A673 (cell line): ENCODE measurements at regions not wholly inside any gene's neighbourhood (a gene's known extent, or its start where the extent isn't known, plus 50 kb on each side); places are given as distances from the start of the nearest gene placed in this dataset.
A peak's percentile ranks its signal among the peaks of the same experiment; 100 is the strongest.

Source experiments
- BruUV-seq: library from RNA; stranded (reverse); fragments of 400-500 nt; replicated peaks from 2 replicates; lab custom pipeline; 2021; lab: Mats Ljungman, UMichigan
- CTCF ChIA-PET: fragments of 300-600 bp; sonication (Branson Sonifier 250); formaldehyde crosslinking; loops from one replicate; lab custom pipeline; 2022; ENCODE audit warnings: antibody characterized with exemption; lab: Charles Lee
- POLR2A ChIA-PET: fragments of 300-600 bp; sonication (Branson Sonifier 250); formaldehyde crosslinking; loops from one replicate; lab custom pipeline; 2022; ENCODE audit warnings: antibody characterized with exemption; ENCODE audit not compliant: low non-redundant PET; lab: Charles Lee
- DNase-seq: peaks from one replicate; pipeline ENCODE4 v3.0.0-alpha.2; 2015; ENCODE audit warnings: low spot score
- H3K27ac ChIP-seq: fragments of 200-600 bp; sonication (generic); 2 replicates; pipeline ENCODE4 v1.5.1; 2016; ENCODE audit warnings: mixed run types, low read depth, mild to moderate bottlenecking, mixed read lengths, antibody characterized with exemption, low read length; ENCODE audit not compliant: poor library complexity, severe bottlenecking
- H3K27me3 ChIP-seq: fragments of 200-600 bp; sonication (generic); replicated peaks from 2 replicates; pipeline ENCODE4 v1.6.1; 2017; ENCODE audit warnings: mixed run types, low read depth, mild to moderate bottlenecking, mixed read lengths, antibody characterized with exemption, low read length; ENCODE audit not compliant: insufficient read depth, poor library complexity
- H3K36me3 ChIP-seq: fragments of 200-600 bp; sonication (generic); 2 replicates; pipeline ENCODE4 v1.6.1; 2016; ENCODE audit warnings: mixed run types, mild to moderate bottlenecking, mixed read lengths, antibody characterized with exemption, low read length; ENCODE audit not compliant: insufficient read depth, poor library complexity, severe bottlenecking
- H3K4me1 ChIP-seq: fragments of 200-600 bp; sonication (generic); 2 replicates; pipeline ENCODE4 v1.6.1; 2017; ENCODE audit warnings: mixed run types, mild to moderate bottlenecking, mixed read lengths, antibody characterized with exemption, low read length; ENCODE audit not compliant: insufficient read depth, poor library complexity, severe bottlenecking
- H3K4me3 ChIP-seq: fragments of 200-600 bp; sonication (generic); 2 replicates; pipeline ENCODE4 v1.5.1; 2016; ENCODE audit warnings: low read depth, mixed run types, mild to moderate bottlenecking, mixed read lengths, low read length; ENCODE audit not compliant: poor library complexity, severe bottlenecking
- H3K9me3 ChIP-seq: fragments of 200-600 bp; sonication (generic); 2 replicates; pipeline ENCODE4 v1.6.1; 2016; ENCODE audit warnings: mixed run types, low read depth, mild to moderate bottlenecking, mixed read lengths, antibody characterized with exemption, low read length; ENCODE audit not compliant: poor library complexity, severe bottlenecking
- CTCF ChIP-seq: fragments of 300-800, 200-600 bp; sonication (generic); conservative IDR thresholded peaks from 2 replicates; pipeline ENCODE4 v1.5.1; 2017; ENCODE audit warnings: low read depth, mild to moderate bottlenecking, antibody characterized with exemption, low read length, moderate library complexity, mixed read lengths
- EZH2 ChIP-seq: fragments of 200-600 bp; sonication (generic); IDR thresholded peaks from 2 replicates; pipeline ENCODE4 v1.6.1; 2017; ENCODE audit warnings: borderline replicate concordance, low read depth, mild to moderate bottlenecking, mixed read lengths, antibody characterized with exemption, low read length; ENCODE audit not compliant: poor library complexity, severe bottlenecking
- intact Hi-C: fragments of 100-400 bp; cut with micrococcal nuclease; formaldehyde crosslinking; loops from one replicate; pipeline ENCODE4 v1.10.0; 2022; ENCODE audit not compliant: unreplicated experiment

GRCh38 chr13:38002606-38003005 is 133.0 kb upstream of the TRPC4 start:
- intact Hi-C loops = no loop called here
- Histone ChIP-seq H3K36me3 (no peaks in the 10 kb centered on the region), H3K27ac (no peak overlapping the region), H3K9me3 (no peaks in the 10 kb centered on the region), H3K27me3 (no peaks in the 10 kb centered on the region), H3K4me1 (peaks cover 15% of the 10 kb centered on the region), H3K4me3 (no peak overlapping the region)
- TF ChIP-seq CTCF (no peak), EZH2 (no peak)
- no TSS peak for BruUV-seq
- CTCF ChIA-PET = no interaction called here
- DNase-seq = peak; percentile 43
- POLR2A ChIA-PET = interaction anchor here (0.6 kb wide), 1 partner anchor 70 kb away, joined by 3 read pairs; no protein-coding TSS in a partner anchor

- BruUV-seq = no TSS peak
- Histone ChIP-seq H3K4me1 (peaks cover 22% of the 10 kb centered on the region), H3K4me3 (no peak overlapping the region), H3K36me3 (no peaks in the 10 kb centered on the region), H3K27ac (no peak overlapping the region), H3K9me3 (no peaks in the 10 kb centered on the region), H3K27me3 (no peaks in the 10 kb centered on the region)
- ChIA-PET CTCF (no interaction called here), POLR2A (no interaction called here)
- intact Hi-C loops = no loop called here
- no peak for TF ChIP-seq CTCF
- TF ChIP-seq EZH2 = no peak
- no peak for DNase-seq
Observed at GRCh38 chr13:37997641-37998040, 128.1 kb upstream of the TRPC4 start.

- ChIA-PET CTCF (no interaction called here), POLR2A (no interaction called here)
- Histone ChIP-seq H3K4me3 (no peak overlapping the region), H3K4me1 (peaks cover 17% of the 10 kb centered on the region), H3K9me3 (peaks cover 14% of the 10 kb centered on the region), H3K27ac (no peak overlapping the region), H3K27me3 (no peaks in the 10 kb centered on the region), H3K36me3 (no peaks in the 10 kb centered on the region)
- DNase-seq = peak; percentile 85
- intact Hi-C loops = no loop called here
- no TSS peak for BruUV-seq
- TF ChIP-seq EZH2 (no peak), CTCF (no peak)
Observed at GRCh38 chr13:37995092-37995491, 125.5 kb upstream of the TRPC4 start.
